IPS-NIHi11 (cell line): ENCODE measurements at regions not wholly inside any gene's neighbourhood (a gene's known extent, or its start where the extent isn't known, plus 50 kb on each side); places are given as distances from the start of the nearest gene placed in this dataset.

Source experiments
- DNase-seq: peaks from one replicate; pipeline ENCODE4 v3.0.0; 2012; ENCODE audit warnings: mixed read lengths, low spot score

DNA sequence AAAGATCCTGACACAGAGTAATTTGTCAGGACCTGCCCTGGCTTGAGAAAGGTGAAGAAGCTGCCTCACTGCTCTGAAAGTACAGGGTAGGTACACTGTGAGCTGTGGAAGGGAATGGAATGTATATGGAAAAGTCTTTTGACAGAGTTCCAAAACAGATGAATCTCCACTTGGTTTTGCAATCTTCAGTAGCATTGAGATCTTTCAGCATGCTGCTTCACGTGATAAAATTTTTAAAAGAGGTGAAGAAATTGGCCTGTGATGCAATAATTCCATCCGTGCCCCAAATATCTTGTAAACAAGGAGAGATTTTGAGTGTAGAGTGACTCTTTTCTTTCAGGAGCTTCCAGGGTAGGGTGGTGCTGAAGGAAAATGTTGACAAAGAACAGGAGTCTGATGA lies 123.1 kb downstream of the OSR1 start:
- DNase-seq: no peak

DNA sequence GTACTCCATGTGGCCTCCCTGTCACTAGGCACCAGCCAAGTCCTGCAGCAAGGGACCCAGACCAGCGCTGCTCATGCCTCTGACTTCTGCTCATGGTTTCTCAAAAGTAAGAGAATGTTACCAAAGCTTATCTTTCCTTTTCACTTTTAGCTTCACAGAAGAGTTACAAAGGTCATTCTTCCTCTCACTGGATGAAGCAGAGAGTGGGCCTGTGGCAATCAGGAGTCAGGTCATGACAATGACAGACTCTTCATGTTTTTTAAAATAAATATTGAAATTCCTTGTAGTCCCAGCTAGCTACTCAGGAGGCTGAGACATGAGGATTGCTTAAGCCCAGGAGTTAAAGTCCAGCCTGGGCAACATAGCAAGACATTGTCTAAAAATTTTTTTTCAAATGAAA lies 126.1 kb downstream of the OSR1 start:
- DNase-seq: no peak

DNA sequence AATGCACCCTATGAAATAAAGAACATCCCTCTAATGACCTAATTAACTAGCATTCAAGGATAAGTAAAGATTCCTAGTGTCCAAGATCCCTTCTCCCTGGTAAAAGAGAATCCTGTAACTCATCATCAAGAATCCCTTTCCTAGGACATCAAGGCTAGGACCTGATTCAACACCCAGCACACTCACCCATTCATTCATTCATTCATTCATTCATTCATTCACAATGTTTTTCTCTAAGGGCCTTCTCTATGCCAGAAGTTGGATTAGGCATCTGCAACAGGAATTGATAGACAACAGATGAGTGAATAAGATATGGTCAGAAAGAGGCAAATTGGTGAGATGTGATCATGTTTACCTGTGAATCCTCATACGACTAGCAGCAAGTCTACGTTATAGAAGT lies 126.8 kb downstream of the OSR1 start:
- no peak for DNase-seq

DNA sequence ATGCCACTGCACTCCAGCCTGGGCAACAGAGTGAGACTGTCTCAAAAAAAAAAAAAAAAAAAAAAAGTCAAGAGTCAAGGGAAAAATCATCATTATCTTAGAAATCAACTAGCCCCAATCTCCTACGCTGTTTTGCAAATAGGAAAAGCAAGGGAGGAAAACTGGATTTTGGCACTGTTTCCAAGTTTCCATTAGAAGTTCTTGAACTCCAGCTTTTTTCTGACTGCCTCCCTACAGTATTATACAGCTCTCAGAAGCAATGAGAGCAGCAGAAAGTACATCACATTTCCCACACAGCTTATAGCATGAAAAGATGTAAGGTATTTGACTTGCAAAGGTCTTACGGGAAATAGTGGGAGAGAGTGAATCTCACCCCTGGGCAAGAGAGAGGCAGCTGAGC lies 127.8 kb downstream of the OSR1 start:
- no peak for DNase-seq

DNA sequence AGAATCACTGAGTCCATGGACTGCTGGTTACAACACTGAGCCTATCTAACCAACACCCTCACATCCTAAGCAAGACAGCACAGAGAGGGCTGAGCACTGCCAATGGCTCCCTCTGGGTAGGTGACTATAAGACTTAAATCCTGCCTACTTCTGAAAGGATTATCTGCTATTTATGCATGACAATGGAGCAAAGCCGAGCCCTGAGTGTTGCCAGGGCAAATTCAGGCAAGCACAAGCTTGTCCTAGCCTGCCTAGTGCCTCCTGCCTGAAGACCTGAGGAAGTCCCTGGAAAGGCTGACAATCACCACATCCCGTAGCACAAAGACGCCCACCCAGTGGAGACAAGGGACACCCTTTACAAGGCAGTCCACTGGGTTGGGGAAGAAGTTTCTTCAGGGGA lies 129.7 kb downstream of the OSR1 start:
- DNase-seq: peak; percentile 59

DNA sequence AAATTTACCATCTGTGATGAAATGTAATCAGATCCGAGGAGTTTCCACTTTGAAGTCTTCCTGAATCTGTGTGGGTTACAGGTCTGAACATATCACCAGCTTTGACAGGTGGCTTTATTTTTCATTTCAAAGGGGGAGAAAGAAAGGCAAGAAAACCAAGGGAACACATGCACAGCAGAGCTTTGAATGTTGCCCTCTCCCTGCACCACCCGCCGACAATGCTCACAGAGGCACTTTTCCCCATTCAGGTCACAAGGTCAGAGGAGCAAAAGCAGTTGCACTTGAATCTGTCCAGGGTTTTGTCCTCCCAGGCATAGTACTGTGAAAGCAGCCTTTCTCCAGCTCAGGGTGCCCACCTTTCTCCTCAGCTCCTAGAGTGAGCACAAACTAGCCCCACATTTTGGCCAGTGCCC lies 130.2 kb downstream of the OSR1 start:
- DNase-seq: no peak

DNA sequence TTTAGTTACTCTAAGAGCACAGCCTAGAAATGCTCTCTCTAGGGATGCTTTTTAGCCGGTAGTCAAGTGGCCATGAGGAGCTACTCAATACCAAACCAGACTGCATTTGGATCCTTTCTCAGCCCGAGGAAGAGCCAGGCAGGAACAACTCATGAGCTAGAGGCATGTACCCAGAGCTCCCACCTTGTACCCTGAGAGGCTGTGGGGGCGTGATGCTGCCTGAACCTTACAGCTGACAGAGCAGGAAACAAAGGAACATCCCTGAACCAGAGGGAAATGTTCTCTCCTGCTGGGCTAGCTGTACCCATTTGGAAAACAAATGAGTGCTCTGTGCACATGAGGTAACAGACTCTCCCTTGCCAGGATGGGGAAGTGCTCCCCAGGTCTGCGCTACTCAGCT lies 131.6 kb downstream of the OSR1 start:
- no peak for DNase-seq

DNA sequence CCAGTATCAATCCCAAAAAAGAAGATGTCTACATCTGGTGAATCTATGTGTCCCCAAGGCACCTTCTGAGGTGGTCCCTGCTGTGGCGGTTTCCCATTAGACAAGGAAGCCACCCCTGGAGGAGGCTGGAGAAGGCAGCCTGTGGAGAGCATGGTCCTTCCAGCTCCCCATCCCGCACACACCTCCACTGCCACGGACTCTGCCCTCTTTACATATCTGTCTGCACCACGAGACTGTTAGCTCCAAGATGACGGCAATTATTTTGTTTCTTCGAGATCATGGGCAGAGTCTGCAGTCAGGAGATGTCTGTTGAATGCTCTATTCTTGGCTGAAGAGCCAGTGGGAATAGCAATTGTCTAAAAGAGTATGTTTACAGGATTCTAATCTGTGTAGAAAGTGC lies 132.0 kb downstream of the OSR1 start:
- DNase-seq: no peak

DNA sequence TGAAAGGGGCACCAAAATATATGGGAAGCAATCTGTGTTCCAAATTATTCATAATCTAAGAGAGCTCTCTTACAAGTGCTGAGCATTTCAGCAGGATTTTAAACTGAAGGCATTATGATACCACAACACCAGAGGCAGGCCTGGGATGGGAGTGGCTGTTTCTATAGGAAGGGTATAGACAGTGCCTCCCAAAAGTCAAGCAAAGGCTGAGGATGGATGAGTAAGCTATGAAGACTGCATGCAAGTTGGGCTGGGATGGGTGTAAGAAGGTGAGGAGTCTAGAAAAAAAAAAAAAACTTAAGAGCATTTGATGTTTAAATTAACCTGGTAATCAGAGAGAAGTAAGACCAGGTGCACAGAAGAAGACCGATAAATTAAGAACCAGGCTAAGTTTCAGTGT lies 132.5 kb downstream of the OSR1 start:
- DNase-seq: no peak

DNA sequence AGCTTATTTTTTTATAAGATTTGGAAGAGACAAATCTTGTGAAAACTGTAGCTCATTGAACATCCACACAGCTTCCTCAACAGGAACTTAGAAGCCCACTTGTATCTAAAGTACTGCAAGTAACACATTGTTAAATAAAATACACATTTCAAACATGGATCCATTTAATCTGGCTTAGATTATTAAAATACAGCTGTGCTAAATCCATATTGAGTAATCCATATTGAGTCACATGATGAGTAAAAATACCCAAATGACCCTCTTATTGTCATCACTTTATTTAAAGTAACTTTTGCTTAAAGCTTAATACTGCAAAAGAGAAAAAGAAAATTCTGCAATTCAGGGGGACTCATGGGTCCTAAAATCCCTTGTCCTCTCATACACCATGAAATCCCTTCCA lies 133.3 kb downstream of the OSR1 start:
- no peak for DNase-seq

DNA sequence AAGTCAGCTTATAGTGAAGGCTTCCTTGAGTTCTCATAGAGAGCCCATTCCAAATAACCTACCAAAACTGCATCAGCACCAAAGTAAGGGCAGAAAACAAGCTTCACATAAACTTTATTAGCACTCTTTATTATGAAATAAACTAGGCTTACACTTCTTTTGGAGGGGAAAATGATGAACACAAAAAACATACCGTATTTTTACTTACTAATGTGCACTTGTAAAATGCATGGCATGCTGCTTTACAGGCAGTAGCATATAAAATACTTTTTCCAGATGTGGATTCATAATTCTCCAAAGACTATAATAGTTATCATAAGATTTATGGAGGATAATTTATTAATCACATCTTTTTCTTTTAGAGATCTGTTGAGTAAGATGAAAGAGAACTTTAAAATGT lies 133.9 kb downstream of the OSR1 start:
- no peak for DNase-seq

DNA sequence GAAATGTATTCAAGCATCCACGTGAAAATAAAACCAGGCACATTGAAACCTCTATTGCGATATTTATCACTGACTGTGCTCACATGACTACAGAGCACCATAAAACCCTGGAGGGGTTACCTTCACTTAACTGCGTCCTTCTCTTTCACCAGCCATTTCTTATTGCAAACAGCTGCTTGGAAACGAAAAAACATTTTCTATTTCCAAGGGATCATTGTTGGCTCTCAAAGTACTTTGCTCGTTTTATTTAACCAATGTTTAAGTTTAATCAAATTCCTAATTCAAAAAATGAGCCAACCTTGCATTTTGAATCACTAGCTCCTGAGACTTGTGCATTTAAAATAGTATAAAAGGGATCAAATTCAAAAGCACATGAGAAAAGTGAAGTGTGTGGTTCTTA lies 134.4 kb downstream of the OSR1 start:
- no peak for DNase-seq

DNA sequence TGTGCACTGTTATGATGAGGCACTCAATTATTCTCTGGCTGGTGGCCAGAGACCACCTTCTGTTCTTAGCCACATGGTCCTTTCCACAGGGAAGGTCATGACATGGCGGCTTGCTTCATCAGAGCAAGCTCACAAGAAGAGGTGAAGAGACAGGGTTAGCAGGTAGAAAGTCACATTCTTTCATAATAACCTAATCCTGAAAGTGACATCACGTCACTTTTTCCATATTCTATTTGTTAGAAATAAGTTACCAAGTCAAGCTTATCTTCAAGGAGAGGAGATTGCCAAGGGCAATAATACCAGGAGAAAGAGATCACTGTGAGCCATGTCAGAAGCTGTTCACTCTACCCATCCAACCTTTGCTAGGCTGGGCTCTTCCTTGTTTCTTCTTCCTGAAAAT lies 139.4 kb downstream of the OSR1 start:
- no peak for DNase-seq

DNA sequence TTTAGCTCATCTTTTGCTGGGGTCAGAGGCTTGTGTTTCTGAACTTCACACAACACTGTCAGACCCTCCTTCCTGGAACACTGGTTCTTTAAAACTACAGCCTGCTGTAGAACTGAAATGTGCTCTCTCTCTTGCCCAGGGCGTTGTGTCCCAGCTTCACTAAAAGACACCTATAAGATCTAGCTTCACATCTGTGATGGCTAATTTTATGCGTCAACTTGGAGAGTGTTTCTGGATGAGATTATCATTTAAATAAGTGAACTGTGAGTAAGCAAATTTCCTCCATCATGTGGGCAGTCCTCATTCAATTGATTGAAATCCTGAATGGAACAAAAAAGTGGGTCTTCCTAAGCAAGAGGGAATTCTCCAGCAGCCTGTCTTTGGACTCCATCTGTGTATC lies 140.3 kb downstream of the OSR1 start:
- DNase-seq: no peak

DNA sequence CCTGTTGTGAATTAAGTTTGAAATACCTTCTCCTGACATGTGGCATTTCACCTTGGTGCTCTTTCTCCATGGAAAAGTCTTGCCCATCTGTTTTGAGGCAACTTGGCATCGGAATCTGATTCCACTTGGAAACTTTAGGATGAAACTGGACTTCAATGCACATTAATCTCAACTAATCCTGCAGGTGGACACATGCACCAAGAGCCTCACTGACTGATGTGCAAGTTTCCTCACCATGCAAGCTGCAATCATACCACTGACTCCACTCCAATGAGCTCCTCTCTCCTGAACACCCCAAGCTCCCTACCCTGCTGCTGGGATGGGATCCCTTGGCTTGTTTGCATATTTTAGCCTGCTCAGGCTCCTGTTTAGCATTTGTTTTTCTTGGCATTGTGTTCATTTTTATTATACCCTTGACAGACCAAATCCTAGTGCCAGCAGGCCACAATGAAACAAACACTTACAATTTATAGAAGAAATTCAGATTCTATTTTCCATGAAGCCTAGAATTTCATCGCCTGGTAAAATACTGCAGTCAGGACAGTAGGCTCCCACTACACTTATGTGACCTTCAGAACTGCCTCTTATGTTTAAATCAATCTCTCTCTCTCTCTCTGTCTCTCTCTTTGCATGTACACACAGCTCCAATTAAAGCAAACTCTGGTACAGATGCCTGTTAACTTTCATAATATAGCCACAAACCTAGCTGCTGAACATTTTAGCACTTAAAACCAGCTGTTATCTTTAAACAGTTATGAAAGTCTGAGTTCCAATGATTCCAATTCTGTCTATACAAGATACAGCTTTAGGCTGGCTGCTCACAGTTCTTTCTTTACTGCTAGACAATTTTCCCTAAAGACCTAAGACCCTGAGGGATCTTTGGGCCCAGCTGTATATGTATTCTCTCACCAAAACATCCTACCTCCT lies 141.5 kb downstream of the OSR1 start:
- DNase-seq: no peak

DNA sequence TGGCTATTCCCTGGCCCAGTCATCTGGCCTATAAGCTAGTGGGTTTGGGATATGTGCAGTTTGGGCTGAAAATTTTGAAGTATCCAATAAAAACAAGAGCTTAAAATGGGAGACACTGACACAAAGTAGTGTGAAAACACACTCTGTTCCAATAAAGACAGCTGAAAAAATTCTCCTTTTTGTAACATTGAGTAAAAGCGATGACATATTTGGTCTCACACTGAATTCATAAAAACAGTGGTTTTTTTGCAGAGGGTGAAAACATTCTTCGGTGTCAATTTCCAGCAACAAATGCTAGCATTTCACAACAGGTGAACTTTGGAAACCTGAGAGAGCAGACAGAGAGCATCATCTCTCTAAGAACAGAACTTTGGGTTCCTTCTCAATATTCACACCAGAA lies 142.2 kb downstream of the OSR1 start:
- no peak for DNase-seq

DNA sequence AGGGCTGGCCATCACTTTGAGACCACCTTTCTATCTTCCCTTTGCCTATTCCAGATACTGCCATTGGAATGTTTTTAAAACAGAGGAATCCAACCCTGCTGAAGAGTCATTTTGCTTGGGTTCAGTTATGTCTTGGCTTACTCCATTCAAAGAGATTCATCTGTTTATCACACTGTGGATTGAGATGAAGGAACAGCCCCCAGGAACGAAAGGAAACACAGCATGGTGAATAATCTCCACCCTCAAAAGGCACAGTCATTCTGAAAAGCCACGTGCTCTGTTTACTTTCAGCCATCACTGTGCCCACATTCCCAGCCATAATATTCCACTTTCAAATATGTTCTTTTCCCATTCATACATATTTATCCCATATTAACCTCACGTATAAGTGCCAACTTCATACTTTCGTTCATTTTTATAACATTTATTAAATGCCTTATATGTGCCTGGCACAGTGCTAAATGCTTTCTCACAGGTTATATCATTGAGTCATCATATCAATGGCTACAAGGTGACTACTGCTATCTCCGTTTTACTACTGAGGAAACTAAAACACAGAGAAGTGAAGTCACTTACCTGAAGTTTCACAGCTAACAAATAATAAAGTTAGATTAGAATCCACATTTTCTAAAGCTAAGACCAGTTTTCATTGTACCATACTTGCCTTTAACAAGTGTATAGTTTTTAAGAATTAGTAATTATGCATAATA lies 143.6 kb downstream of the OSR1 start:
- no peak for DNase-seq

DNA sequence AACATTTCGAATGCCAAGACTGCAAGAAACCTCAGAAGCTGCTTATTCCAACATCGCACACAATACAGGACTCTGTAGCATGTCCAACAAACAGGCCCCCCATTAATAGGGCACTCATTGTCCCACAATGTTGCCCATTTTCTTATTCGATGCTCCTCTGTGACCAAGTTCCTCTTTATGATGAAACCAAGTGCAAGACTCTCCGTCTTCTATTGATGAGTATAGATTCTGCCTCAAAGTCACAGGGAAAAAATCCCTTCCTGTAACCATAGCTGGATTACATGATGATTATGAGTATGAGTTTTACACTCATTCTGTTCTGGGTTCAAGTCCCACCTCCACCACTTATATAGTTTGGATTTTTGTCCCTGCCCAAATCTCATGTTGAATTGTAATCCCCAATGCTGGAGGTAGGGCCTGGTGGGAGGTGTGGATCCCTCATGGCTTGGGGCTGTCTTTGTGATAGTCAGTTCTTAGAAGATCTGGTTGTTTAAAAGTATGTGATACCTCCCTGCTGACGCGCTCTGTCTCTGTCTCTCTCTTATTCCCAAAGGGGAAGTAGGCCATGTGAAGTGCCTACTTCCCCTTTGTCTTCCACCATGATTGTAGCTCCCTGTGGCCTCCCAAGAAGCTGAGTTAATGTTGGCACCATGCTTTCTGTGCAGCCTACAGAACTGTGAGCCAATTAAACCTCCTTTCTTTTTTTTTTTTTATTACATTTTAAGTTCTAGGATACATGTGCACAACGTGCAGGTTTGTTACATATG lies 148.7 kb downstream of the OSR1 start:
- DNase-seq: no peak

DNA sequence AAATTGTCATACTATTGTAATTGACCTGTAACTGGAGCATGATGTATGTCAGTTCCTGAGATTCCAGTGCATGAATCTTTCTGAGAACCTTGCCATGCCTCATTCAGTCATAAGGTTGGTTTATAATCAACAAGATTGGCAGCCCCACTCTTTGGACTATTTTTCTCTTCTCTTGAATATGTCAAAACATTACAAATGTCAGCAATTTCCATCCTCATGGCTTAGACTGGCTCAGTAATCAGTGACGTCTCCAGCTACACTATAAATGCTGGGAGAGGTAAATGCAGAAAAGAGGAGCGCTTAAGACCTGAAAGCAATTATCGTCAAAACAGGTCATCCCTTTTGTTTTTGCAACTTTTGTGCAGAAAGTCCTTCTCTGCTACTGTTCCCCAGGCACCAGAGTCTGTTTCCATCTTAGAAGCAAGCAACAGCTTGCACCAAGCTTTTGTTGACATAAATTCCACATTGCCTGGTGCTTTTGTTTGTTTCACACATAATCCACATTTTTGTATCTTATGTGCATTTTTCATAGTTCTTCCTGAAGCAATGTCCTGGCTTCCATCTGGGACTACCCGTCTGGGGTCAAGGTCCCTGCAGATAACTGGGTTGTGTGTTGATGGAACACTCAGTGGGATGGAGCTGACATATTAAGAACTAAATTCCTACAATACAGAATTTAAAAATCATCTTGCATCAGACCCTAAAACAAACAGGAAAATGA lies 149.8 kb downstream of the OSR1 start:
- no peak for DNase-seq

DNA sequence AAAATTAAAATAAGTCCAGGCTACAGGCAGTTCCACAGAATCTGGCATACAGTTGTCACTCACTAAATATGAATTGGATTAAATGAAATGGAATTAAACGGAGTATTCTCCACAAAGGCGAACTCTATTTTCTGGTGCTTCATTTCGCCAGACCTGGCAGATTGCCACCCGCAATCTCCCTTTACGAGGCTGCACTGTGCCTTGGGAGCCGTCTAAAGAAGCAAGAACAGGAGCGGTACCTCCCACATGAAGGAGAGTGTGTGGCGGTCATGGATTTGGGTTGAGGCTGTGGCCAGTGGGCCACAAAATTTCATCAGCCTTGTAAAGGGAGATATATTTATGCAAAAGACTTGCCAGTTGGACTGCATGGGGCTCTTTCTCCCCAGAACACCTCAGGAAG lies 151.0 kb downstream of the OSR1 start:
- DNase-seq: no peak

DNA sequence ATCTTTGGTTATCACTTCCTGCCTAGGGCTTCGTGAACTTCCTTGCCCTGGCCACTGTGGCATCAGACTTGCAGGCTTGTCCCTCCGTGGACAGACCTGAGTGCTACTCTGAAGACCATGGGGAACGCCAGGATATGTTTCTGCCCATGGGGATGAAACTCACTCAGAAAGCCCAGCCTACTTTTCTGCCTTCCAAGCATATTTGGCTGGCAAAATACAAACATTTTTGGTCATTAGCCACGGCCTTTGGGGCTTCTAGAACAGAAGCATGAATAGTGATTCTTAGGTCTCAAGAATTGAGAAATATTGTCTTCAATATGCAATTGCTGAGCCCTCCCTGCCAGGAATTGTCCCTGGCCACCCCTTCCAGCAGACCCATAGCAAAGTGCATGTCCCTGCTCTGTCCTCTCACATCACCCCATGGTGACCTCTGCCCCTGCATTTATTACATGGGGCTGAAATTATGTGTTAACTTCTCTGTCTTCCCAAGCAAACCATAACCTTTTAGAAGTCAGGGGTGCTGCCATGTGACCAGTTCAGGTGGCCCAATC lies 152.4 kb downstream of the OSR1 start:
- no peak for DNase-seq

DNA sequence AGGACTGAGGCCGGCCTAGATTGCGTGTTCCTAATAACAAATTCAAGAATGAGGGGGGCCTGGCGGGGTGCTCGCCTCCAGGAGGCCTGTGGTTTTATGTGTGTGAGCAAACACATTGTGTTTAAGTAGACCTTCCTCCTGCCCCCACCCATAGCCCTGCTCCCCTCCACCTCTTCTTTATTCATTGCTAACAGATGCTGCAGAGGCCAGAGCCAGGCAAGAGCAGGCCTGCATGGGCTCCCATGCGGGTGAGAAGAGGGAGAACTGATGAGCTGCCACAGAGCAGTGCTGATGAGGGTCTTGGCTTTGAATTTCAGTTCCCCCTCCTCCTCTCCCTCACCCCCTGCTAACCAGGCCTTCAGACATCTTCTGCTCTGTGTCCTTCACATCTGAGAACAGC lies 154.6 kb downstream of the OSR1 start:
- DNase-seq: no peak
